ENCODE measurements at regions not wholly inside any gene's neighbourhood (a gene's known extent, or its start where the extent isn't known, plus 50 kb on each side); places are given as distances from the start of the nearest gene placed in this dataset.

- Histone ChIP-seq H3K9ac (ENCODE audit: insufficient read depth, low read length) (no peak overlapping the region), H3K27ac (ENCODE audit: insufficient read depth, low read length) (no peak overlapping the region), H4K20me1 (ENCODE audit: control insufficient read depth, extremely low read depth, insufficient read depth, low read length) (no peaks in the 10 kb centered on the region), H2AFZ (ENCODE audit: low read length) (no peak overlapping the region), H3K79me2 (ENCODE audit: control insufficient read depth, insufficient read depth, low read length) (peaks cover 6% of the 10 kb centered on the region), H3K4me2 (ENCODE audit: extremely low read depth, insufficient read depth, low read length) (no peak overlapping the region), H3K36me3 (ENCODE audit: control insufficient read depth, insufficient read depth, low read length) (no peaks in the 10 kb centered on the region), H3K9me3 (ENCODE audit: control insufficient read depth, insufficient read depth, low read depth, low read length) (no peaks in the 10 kb centered on the region), H3K27me3 (ENCODE audit: control insufficient read depth, insufficient read depth, low read length) (no peaks in the 10 kb centered on the region), H3K4me3 (replicated peaks in 1 of 4; ENCODE audit: control extremely low read depth in 1 of 4, insufficient read depth in 1 of 4, low read depth in 3 of 4, low read length in 4 of 4) (no peak overlapping the region), H3K4me1 (ENCODE audit: control insufficient read depth, extremely low read depth, insufficient read depth, low read length) (peaks cover 6% of the 10 kb centered on the region)
- TF ChIP-seq EZH2 (IDR thresholded peaks at IDR 0.05; ENCODE audit: low read length, missing control alignments) (no peak), CTCF (conservative IDR thresholded peaks at IDR 0.05 in 1 of 2, IDR thresholded peaks at IDR 0.05 in 1 of 2; ENCODE audit: low read depth in 1 of 2, low read length in 2 of 2) (no peak)
- DNase-seq (ENCODE audit: low read depth in 2 of 2): no peak
Measured at GRCh38 chr6:138685781-138686180, 87.8 kb upstream of the CCDC28A start.

GRCh38 chr6:138688580-138688979 lies 85.0 kb upstream of the CCDC28A start:
- Histone ChIP-seq H2AFZ (ENCODE audit: low read length) (no peak overlapping the region), H3K27ac (ENCODE audit: insufficient read depth, low read length) (no peak overlapping the region), H4K20me1 (ENCODE audit: control insufficient read depth, extremely low read depth, insufficient read depth, low read length) (no peaks in the 10 kb centered on the region), H3K4me1 (ENCODE audit: control insufficient read depth, extremely low read depth, insufficient read depth, low read length) (no peaks in the 10 kb centered on the region), H3K9me3 (ENCODE audit: control insufficient read depth, insufficient read depth, low read depth, low read length) (no peaks in the 10 kb centered on the region), H3K79me2 (ENCODE audit: control insufficient read depth, insufficient read depth, low read length) (peaks cover 4% of the 10 kb centered on the region), H3K36me3 (ENCODE audit: control insufficient read depth, insufficient read depth, low read length) (no peaks in the 10 kb centered on the region), H3K4me2 (ENCODE audit: extremely low read depth, insufficient read depth, low read length) (no peak overlapping the region), H3K9ac (ENCODE audit: insufficient read depth, low read length) (no peak overlapping the region), H3K4me3 (replicated peaks in 1 of 4; ENCODE audit: control extremely low read depth in 1 of 4, insufficient read depth in 1 of 4, low read depth in 3 of 4, low read length in 4 of 4) (no peak overlapping the region), H3K27me3 (ENCODE audit: control insufficient read depth, insufficient read depth, low read length) (no peaks in the 10 kb centered on the region)
- no peak for DNase-seq (ENCODE audit: low read depth in 2 of 2)
- TF ChIP-seq EZH2 (IDR thresholded peaks at IDR 0.05; ENCODE audit: low read length, missing control alignments): no peak
- TF ChIP-seq CTCF (conservative IDR thresholded peaks at IDR 0.05 in 1 of 2, IDR thresholded peaks at IDR 0.05 in 1 of 2; ENCODE audit: low read depth in 1 of 2, low read length in 2 of 2): no peak

GRCh38 chr6:138689849-138690248 lies 83.7 kb upstream of the CCDC28A start:
- no peaks in the 10 kb centered on the region for H3K36me3 ChIP-seq (ENCODE audit: control insufficient read depth, insufficient read depth, low read length)
- H3K27ac ChIP-seq (ENCODE audit: insufficient read depth, low read length): no peak overlapping the region
- no peaks in the 10 kb centered on the region for H3K4me1 ChIP-seq (ENCODE audit: control insufficient read depth, extremely low read depth, insufficient read depth, low read length)
- H3K9me3 ChIP-seq (ENCODE audit: control insufficient read depth, insufficient read depth, low read depth, low read length): no peaks in the 10 kb centered on the region
- no peaks in the 10 kb centered on the region for H4K20me1 ChIP-seq (ENCODE audit: control insufficient read depth, extremely low read depth, insufficient read depth, low read length)
- H3K27me3 ChIP-seq (ENCODE audit: control insufficient read depth, insufficient read depth, low read length): no peaks in the 10 kb centered on the region
- peak in 1 of 2 donors; percentile 88 for DNase-seq (ENCODE audit: low read depth in 2 of 2)
- no peak overlapping the region for H3K9ac ChIP-seq (ENCODE audit: insufficient read depth, low read length)
- TF ChIP-seq EZH2 (IDR thresholded peaks at IDR 0.05; ENCODE audit: low read length, missing control alignments) (no peak), CTCF (conservative IDR thresholded peaks at IDR 0.05 in 1 of 2, IDR thresholded peaks at IDR 0.05 in 1 of 2; ENCODE audit: low read depth in 1 of 2, low read length in 2 of 2) (no peak)
- no peak overlapping the region for H3K4me3 ChIP-seq (replicated peaks in 1 of 4; ENCODE audit: control extremely low read depth in 1 of 4, insufficient read depth in 1 of 4, low read depth in 3 of 4, low read length in 4 of 4)
- H3K79me2 ChIP-seq (ENCODE audit: control insufficient read depth, insufficient read depth, low read length): peaks cover 4% of the 10 kb centered on the region
- no peak overlapping the region for H3K4me2 ChIP-seq (ENCODE audit: extremely low read depth, insufficient read depth, low read length)
- H2AFZ ChIP-seq (ENCODE audit: low read length): no peak overlapping the region
